HG03439 (cell line): ENCODE measurements at regions not wholly inside any gene's neighbourhood (a gene's known extent, or its start where the extent isn't known, plus 50 kb on each side); places are given as distances from the start of the nearest gene placed in this dataset.
"Not testable (repeated sequence)": the region's sequence is repeated elsewhere in the genome, so short reads cannot be mapped to it uniquely, and the experiment has no call there.

Experiments
- ATAC-seq: cut with Tn5 transposase; IDR thresholded peaks from one replicate; pipeline ENCODE4 v1.9.1; 2021; ENCODE audit warnings: mild to moderate bottlenecking, moderate library complexity; ENCODE audit not compliant: unreplicated experiment

- ATAC-seq: no peak
Measured at GRCh38 chr13:34721631-34722595, 220.2 kb upstream of the NBEA start.

GRCh38 chr13:34722922-34723321 is 219.1 kb upstream of the NBEA start:
- ATAC-seq: no peak

- no peak for ATAC-seq
Measured at GRCh38 chr13:34730961-34731360, 211.1 kb upstream of the NBEA start.

GRCh38 chr13:34731486-34731885 is 210.6 kb upstream of the NBEA start:
- ATAC-seq: no peak

- ATAC-seq: no peak
Measured at GRCh38 chr13:34733721-34734120, 208.3 kb upstream of the NBEA start.

GRCh38 chr13:34734932-34735331 is 207.1 kb upstream of the NBEA start:
- ATAC-seq: no peak

GRCh38 chr13:34738254-34738992 is 203.6 kb upstream of the NBEA start:
- ATAC-seq: no peak

GRCh38 chr13:34747056-34747455 is 195.0 kb upstream of the NBEA start:
- not testable (repeated sequence) for ATAC-seq

- no peak for ATAC-seq
Measured at GRCh38 chr13:34747507-34747906, 194.6 kb upstream of the NBEA start.

- ATAC-seq: no peak
Measured at GRCh38 chr13:34748073-34748472, 194.0 kb upstream of the NBEA start.

- ATAC-seq: no peak
Measured at GRCh38 chr13:34748596-34748995, 193.5 kb upstream of the NBEA start.

GRCh38 chr13:34749046-34749445 is 193.0 kb upstream of the NBEA start:
- ATAC-seq: no peak

GRCh38 chr13:34750078-34750931 is 191.8 kb upstream of the NBEA start:
- ATAC-seq: no peak

- ATAC-seq: no peak
Measured at GRCh38 chr13:34751044-34751443, 191.0 kb upstream of the NBEA start.

- no peak for ATAC-seq
Measured at GRCh38 chr13:34751492-34751891, 190.6 kb upstream of the NBEA start.

- ATAC-seq: no peak
Measured at GRCh38 chr13:34752283-34752960, 189.6 kb upstream of the NBEA start.

- ATAC-seq: no peak
Measured at GRCh38 chr13:34756136-34756535, 185.9 kb upstream of the NBEA start.

GRCh38 chr13:34756572-34756971 is 185.5 kb upstream of the NBEA start:
- ATAC-seq: no peak

- ATAC-seq: no peak
Measured at GRCh38 chr13:34757441-34757840, 184.6 kb upstream of the NBEA start.

- ATAC-seq: no peak
Measured at GRCh38 chr13:34758628-34759027, 183.4 kb upstream of the NBEA start.
